PC-3 (cell line): ENCODE measurements at regions not wholly inside any gene's neighbourhood (a gene's known extent, or its start where the extent isn't known, plus 50 kb on each side); places are given as distances from the start of the nearest gene placed in this dataset.

ENCODE experiments used
- CTCF ChIP-seq: fragments of 300-600 bp; sonication (generic); conservative IDR thresholded peaks from 2 replicates; pipeline ENCODE4 v1.5.1; 2017; ENCODE audit warnings: antibody characterized with exemption, low read depth, mild to moderate bottlenecking, low read length
- EZH2 ChIP-seq: fragments of 300-600 bp; sonication (generic); IDR thresholded peaks from one replicate; pipeline ENCODE4 v1.6.1; 2017; ENCODE audit warnings: antibody characterized with exemption, mild to moderate bottlenecking, low read length; ENCODE audit not compliant: unreplicated experiment
- EZH2phosphoT487 ChIP-seq: fragments of 300-600 bp; sonication (generic); IDR thresholded peaks from 2 replicates; pipeline ENCODE4 v1.6.1; 2018; ENCODE audit warnings: mild to moderate bottlenecking, antibody characterized with exemption, low read length, borderline replicate concordance

GRCh38 chr17:68684949-68685357, 83.8 kb upstream of the FAM20A start:
- no peak for TF ChIP-seq CTCF
- TF ChIP-seq EZH2phosphoT487: no peak
- TF ChIP-seq EZH2: no peak
